Body of pancreas (tissue), 4 donors: ENCODE measurements at regions not wholly inside any gene's neighbourhood (a gene's known extent, or its start where the extent isn't known, plus 50 kb on each side); places are given as distances from the start of the nearest gene placed in this dataset.

Experiments
- ATAC-seq: fragments of 150-250 bp; one replicate; pipeline ENCODE4 v1.9.1; 2016
- DNase-seq, 4 donors: peaks; one replicate each; pipeline ENCODE4 v3.0.0-alpha.2; 2019
- H3K27ac ChIP-seq, 4 donors: fragments of 200-600 bp; sonication (generic); 1 replicate in 3 of 4; 2 replicates in 1 of 4; pipeline versions ENCODE4 v1.5.1 to v1.6.1; 2016 to 2019; ENCODE audit warnings: mild to moderate bottlenecking in 1 of 4, mixed read lengths in 1 of 4, moderate library complexity in 1 of 4
- H3K27me3 ChIP-seq, 2 donors: fragments of 200-600 bp; sonication (generic); one replicate each; pipeline ENCODE4 v1.6.0; 2016; ENCODE audit warnings: mild to moderate bottlenecking in 1 of 2
- H3K36me3 ChIP-seq, 2 donors: fragments of 200-600 bp; sonication (generic); replicated peaks in 1 of 2; 2 replicates each; pipeline ENCODE4 v1.5.1; 2016; ENCODE audit warnings: low read depth in 2 of 2; ENCODE audit not compliant: insufficient read depth in 1 of 2
- H3K4me1 ChIP-seq: fragments of 200-600 bp; sonication (generic); one replicate; pipeline ENCODE4 v1.6.0; 2016
- H3K4me3 ChIP-seq, 2 donors: fragments of 200-600 bp; sonication (generic); 1 replicate in 1 of 2; 2 replicates in 1 of 2; pipeline ENCODE4 v1.5.1; 2016 to 2019
- H3K9me3 ChIP-seq, 3 donors: fragments of 200-600 bp; sonication (generic); 1 replicate in 2 of 3; 2 replicates in 1 of 3; pipeline ENCODE4 v1.5.1; 2016
- POLR2A ChIP-seq, 3 donors: fragments of 450-650 bp; IDR thresholded peaks; one replicate each; pipeline ENCODE4 v1.6.1; 2016; ENCODE audit warnings: antibody characterized with exemption in 3 of 3, mild to moderate bottlenecking in 2 of 3
- WGBS, 2 donors: methylation state at CpG; one replicate each; pipeline ENCODE4 v1.1.5; 2017; 5-methylcytosine and 5-hydroxymethylcytosine counted together
- intact Hi-C: fragments of 100-400 bp; cut with DNase I; formaldehyde crosslinking; loops from one replicate; pipeline ENCODE4 v1.15.1; 2023
- TF ChIP-seq, protein P1 (sequence below), 7 experiments: fragments of 450-650 bp in 4 of 7; fragments of 200-600 bp in 3 of 7; sonication (generic) in 3 of 7; IDR thresholded peaks; one replicate each; pipeline ENCODE4 v1.5.1; 2016 to 2019; ENCODE audit warnings: antibody characterized with exemption in 7 of 7

DNA sequence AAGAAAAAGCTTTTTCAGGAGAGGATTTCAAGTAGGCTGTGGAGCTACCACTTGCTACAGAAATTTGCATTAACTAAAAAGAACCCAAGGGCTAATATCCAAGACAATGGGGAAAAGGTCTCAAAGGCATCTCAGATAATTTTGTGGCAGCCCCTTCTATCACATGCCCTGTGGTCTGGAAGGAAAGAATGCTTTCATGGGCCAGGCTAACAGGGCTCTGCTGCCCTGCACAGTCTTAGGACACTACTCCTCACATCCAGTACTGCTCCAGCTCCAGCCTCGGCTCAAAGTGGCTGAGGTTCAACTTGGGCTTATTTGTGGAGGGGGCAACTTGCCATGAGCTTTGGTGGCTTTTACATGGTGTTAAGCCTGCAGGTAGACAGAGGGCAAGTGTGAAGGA is 1150.3 kb downstream of the CNTNAP5 start:
- no peak for TF ChIP-seq POLR2A (IDR thresholded peaks at IDR 0.05)
- TF ChIP-seq, protein P1, sequence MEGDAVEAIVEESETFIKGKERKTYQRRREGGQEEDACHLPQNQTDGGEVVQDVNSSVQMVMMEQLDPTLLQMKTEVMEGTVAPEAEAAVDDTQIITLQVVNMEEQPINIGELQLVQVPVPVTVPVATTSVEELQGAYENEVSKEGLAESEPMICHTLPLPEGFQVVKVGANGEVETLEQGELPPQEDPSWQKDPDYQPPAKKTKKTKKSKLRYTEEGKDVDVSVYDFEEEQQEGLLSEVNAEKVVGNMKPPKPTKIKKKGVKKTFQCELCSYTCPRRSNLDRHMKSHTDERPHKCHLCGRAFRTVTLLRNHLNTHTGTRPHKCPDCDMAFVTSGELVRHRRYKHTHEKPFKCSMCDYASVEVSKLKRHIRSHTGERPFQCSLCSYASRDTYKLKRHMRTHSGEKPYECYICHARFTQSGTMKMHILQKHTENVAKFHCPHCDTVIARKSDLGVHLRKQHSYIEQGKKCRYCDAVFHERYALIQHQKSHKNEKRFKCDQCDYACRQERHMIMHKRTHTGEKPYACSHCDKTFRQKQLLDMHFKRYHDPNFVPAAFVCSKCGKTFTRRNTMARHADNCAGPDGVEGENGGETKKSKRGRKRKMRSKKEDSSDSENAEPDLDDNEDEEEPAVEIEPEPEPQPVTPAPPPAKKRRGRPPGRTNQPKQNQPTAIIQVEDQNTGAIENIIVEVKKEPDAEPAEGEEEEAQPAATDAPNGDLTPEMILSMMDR (IDR thresholded peaks at IDR 0.05), result no peak
- no peaks in the 10 kb centered on the region for H3K27me3 ChIP-seq
- no peak for ATAC-seq
- H3K27ac ChIP-seq, result no peak overlapping the region
- no peaks in the 10 kb centered on the region for H3K9me3 ChIP-seq
- no peaks in the 10 kb centered on the region for H3K36me3 ChIP-seq
- H3K4me3 ChIP-seq, result no peak overlapping the region
- intact Hi-C loops, result no loop called here
- H3K4me1 ChIP-seq, result no peaks in the 10 kb centered on the region
- 43 to 76% methylated on average over 1 of the region's 1 CpG for WGBS, 2 donors
- DNase-seq, result no peak

DNA sequence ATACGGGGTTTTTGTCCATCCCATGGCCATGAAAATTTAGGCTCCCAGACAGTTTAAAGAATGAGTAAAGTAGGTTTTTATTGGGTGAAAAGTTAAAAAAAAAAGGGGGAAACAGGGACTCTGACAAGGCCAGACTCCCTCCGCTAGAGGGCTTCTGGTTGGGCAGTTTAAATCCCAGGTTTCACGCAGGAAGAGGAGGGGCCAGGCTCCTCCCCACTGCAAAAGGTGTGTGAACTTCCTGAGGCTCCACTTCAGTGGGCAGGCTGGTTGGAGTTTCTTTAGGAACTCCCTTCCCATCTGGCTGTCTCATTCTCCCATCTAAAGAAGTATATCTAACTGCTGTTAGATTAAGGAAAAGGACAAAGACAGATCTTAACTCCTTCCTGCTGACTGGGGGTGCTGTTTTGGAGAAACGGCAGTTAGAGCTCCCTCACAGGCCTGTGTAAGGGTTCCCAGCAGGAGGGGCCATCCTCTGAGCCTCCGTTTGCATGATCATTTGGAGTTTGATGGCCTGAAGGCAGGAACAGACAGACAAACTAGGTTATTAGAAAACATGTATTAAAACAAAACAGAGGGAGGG is 1160.7 kb downstream of the CNTNAP5 start:
- H3K27me3 ChIP-seq, result no peaks in the 10 kb centered on the region
- intact Hi-C loops, result no loop called here

DNA sequence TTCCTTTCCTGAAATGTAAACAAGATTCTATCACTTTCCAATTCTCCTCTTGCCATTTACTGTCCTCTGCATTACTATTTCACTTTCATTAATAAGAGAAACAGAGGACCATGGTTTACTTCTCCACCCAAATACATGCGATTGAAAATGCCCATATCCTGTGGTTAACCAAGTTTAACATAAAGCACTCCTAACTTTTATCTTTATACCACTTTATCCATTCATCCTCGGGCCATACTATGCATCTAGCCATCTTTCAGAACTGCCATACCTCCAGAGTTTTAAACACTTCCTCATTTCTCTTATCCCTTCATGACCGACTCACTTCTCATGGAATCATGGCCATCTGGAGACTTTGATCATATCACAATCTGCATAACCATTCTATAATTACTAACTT is 1182.3 kb downstream of the CNTNAP5 start:
- intact Hi-C loops, result no loop called here
- H3K9me3 ChIP-seq, result no peaks in the 10 kb centered on the region
- ATAC-seq (no peak), DNase-seq (no peak)
- H3K4me3 ChIP-seq, result no peak overlapping the region
- no peak for TF ChIP-seq POLR2A (IDR thresholded peaks at IDR 0.05)
- TF ChIP-seq, protein P1 (IDR thresholded peaks at IDR 0.05), result no peak
- no peaks in the 10 kb centered on the region for H3K36me3 ChIP-seq
- WGBS, 2 donors, result 63 to 81% methylated on average over 3 of the region's 3 CpGs
- H3K27me3 ChIP-seq, result no peaks in the 10 kb centered on the region
- H3K27ac ChIP-seq, result no peak overlapping the region
- no peaks in the 10 kb centered on the region for H3K4me1 ChIP-seq

More for the DNA sequence above, 1160.7 kb downstream of the CNTNAP5 start:
- no peak for TF ChIP-seq POLR2A (IDR thresholded peaks at IDR 0.05)
- TF ChIP-seq, protein P1 (IDR thresholded peaks at IDR 0.05), result no peak
- Histone ChIP-seq H3K36me3 (no peaks in the 10 kb centered on the region), H3K4me3 (no peak overlapping the region), H3K9me3 (no peaks in the 10 kb centered on the region), H3K27ac (no peak overlapping the region), H3K4me1 (no peaks in the 10 kb centered on the region)
- DNase-seq, result no peak
- no peak for ATAC-seq
- WGBS, 2 donors, result 67 to 75% methylated on average over 5 of the region's 5 CpGs

DNA sequence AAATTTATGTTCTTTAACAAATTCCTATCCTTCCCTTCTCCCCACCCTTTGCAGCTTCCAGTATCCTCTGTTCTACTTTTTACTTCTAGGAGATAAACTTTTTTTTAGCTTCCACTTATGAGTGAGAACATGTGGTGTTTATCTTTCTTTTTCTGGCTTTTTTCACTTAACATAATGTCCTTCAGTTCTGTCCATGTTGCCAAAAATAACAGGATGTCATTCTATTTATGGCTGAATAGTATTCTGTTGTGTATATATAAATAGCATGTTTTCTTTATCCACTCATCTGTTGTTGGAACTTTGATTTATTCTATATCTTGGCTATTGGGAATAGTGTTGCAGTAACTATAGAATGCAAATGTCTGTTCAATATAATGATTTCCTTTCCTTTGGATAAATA is 1191.2 kb downstream of the CNTNAP5 start:
- H3K9me3 ChIP-seq, result peaks cover 0 to 4% (median 0%) of the 10 kb centered on the region in 3 donors
- intact Hi-C loops, result no loop called here
- H3K36me3 ChIP-seq, result no peaks in the 10 kb centered on the region
- DNase-seq (no peak), ATAC-seq (no peak)
- H3K27me3 ChIP-seq, result no peaks in the 10 kb centered on the region
- H3K4me3 ChIP-seq, result no peak overlapping the region
- no peaks in the 10 kb centered on the region for H3K4me1 ChIP-seq
- TF ChIP-seq, protein P1 (IDR thresholded peaks at IDR 0.05), result no peak
- TF ChIP-seq POLR2A (IDR thresholded peaks at IDR 0.05), result no peak
- no peak overlapping the region for H3K27ac ChIP-seq

DNA sequence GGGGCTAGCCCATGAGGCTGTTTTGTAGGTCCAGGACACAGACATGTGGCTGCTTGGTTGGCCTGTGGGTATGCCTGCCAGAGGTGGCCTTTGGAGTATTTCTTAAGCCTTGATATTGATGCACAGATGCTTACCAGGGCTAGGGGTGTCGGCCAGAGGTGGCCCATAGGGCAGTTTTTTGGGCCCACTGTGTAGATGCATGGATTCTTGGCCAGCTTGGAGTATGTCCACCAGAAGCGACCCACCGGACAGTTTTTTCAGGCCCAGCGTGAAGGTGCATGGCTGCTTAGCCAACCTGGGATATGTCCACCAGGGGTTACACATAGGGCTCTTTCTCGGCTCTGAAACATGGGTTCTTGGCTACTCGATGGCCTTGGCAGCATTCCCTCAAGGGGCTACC is 1199.1 kb downstream of the CNTNAP5 start:
- 53 to 78% methylated on average over 2 to 6 of the region's 6 CpGs for WGBS, 2 donors
- Histone ChIP-seq H3K4me1 (no peaks in the 10 kb centered on the region), H3K27me3 (no peaks in the 10 kb centered on the region), H3K36me3 (no peaks in the 10 kb centered on the region), H3K27ac (no peak overlapping the region), H3K4me3 (no peak overlapping the region), H3K9me3 (peaks cover 0 to 4% (median 0%) of the 10 kb centered on the region in 3 donors)
- DNase-seq (no peak), ATAC-seq (no peak)
- TF ChIP-seq, protein P1 (IDR thresholded peaks at IDR 0.05), result no peak
- no peak for TF ChIP-seq POLR2A (IDR thresholded peaks at IDR 0.05)
- intact Hi-C loops, result no loop called here
